ENCODE measurements at regions not wholly inside any gene's neighbourhood (a gene's known extent, or its start where the extent isn't known, plus 50 kb on each side); places are given as distances from the start of the nearest gene placed in this dataset.

DNA sequence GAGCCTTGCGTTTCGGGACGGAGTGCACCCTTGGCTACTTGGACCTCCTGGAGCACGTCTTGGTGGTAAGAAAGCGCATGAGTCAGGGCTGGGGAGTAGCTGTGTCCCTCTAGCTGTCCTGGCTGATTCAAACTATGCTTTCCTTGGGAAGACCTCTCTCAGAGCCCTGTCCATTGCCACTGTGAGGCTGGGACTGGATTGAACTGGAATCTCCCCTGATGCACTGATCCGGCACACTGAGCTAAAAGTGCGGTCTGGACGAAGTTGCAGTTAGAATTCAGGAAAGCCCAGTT is 232.6 kb upstream of the TPM1 start:
- H3K4me3 Mint-ChIP-seq: no peak overlapping the region
- H3K27ac Mint-ChIP-seq: no peak overlapping the region
- no peaks in the 10 kb centered on the region for H3K9me3 Mint-ChIP-seq (ENCODE audit: low read depth)
- no peaks in the 10 kb centered on the region for H3K27me3 Mint-ChIP-seq
- no peaks in the 10 kb centered on the region for H3K36me3 Mint-ChIP-seq
- H3K4me1 Mint-ChIP-seq (ENCODE audit: low read depth): no peaks in the 10 kb centered on the region

DNA sequence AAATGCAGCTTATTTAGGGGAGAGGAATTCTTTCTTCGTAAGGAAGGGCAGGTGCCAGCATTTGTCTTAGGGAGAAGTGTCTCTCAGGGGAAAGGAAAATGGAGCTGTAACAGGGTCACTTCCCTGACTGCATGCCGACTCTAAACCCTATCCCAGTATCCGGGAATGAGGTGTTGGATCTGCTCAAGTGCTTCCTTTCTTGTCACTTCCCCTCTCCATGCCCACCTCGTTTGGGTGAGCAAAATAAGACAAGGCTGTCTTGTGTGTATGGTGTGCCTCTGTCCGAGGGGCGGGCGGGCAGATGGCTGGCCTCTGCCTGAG is 230.1 kb upstream of the TPM1 start:
- Mint-ChIP-seq H3K27me3 (no peaks in the 10 kb centered on the region), H3K4me1 (ENCODE audit: low read depth) (no peaks in the 10 kb centered on the region), H3K36me3 (no peaks in the 10 kb centered on the region), H3K27ac (no peak overlapping the region), H3K4me3 (no peak overlapping the region), H3K9me3 (ENCODE audit: low read depth) (no peaks in the 10 kb centered on the region)

DNA sequence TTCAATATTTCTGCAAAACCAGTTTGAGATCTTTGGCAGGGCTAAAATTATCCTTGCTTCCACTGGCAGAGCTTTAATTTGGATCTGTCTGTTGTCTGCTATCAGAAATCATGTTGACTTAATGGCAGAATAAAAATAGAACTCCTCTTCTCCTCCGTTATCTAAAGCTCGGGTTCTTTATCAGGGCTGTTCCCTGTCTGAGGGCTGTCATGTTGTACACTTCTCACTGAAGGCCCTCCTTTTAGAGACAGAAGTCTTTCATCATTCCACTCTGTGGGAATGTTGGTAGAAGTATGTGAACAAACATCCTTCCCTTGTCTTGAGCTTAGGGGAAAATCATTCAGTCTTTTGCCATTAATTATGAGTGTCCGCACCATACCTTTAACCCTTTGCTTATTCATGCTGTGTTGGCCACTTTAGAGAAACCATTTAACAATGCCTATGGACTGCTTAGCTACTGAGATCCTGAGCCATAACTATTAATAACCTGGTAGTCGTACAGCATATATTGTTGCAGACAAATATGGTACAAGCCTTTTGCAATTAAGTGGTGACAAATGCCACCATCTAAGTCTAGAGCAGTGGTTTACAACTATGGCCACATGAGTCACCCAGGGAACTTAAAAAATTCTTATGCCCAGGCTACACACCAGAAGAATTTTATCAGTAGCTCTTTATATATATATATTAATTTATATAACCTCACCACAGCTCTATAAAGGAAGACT is 226.0 kb upstream of the TPM1 start:
- H3K9me3 Mint-ChIP-seq (ENCODE audit: low read depth): no peaks in the 10 kb centered on the region
- no peak overlapping the region for H3K27ac Mint-ChIP-seq
- H3K36me3 Mint-ChIP-seq: no peaks in the 10 kb centered on the region
- H3K27me3 Mint-ChIP-seq: no peaks in the 10 kb centered on the region
- no peak overlapping the region for H3K4me3 Mint-ChIP-seq
- no peaks in the 10 kb centered on the region for H3K4me1 Mint-ChIP-seq (ENCODE audit: low read depth)

DNA sequence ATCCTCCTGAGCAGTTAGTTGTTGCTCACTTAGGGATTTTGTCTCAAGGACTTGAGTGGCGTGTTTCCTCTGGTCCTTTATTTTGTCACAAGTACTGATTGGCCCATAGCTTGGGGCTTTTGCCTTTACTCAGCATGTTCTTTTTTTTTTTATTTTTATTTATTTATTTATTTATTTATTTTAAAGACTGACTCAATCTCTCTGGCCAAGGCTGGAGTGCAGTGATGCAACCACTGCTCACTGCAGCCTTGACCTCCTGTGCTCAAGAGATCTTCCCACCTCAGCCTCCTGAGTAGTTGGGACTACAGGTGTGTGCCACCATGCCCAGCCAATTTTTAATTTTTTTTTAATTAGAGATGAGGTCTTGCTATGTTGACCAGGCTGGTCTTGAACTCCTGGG is 223.9 kb upstream of the TPM1 start:
- no peaks in the 10 kb centered on the region for H3K36me3 Mint-ChIP-seq

DNA sequence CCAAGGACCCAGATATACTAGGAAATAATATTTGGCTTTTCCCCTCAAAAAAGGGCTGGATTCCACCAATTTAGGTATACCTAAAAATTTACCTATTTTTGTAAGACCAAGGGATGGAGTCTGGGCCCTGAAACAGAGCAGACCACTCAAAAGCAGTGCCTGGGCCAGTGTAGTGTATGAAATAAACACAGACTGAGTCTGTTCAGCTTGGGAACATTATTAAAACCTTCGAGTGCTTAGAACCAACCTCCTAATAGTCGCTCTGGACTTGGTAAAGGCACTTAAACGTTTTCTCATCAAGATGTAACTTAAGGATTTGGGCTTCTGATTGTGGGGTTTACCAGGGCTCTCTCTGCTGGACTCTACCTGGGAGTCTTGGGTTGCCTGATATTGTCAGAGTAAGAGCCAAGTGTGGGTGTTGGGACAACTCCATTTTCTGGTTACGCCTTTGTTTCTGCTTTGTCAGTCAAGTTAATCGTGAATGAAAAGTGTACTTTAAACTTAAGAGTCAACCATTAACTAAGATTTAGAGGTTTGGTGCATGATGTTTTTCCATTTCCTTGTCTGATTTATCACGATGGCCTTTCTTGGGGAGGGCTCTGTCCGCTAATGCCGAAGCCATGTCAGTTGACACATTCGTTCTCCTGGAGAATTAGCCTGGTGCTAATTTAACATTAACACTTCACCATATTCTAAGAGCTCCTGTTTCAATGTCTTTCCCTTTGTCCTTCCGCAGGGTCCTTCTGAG is 221.0 kb upstream of the TPM1 start:
- no peaks in the 10 kb centered on the region for H3K9me3 Mint-ChIP-seq (ENCODE audit: low read depth)
- no peaks in the 10 kb centered on the region for H3K4me1 Mint-ChIP-seq (ENCODE audit: low read depth)
- no peaks in the 10 kb centered on the region for H3K36me3 Mint-ChIP-seq
- H3K27me3 Mint-ChIP-seq: no peaks in the 10 kb centered on the region
- H3K27ac Mint-ChIP-seq: no peak overlapping the region
- no peak overlapping the region for H3K4me3 Mint-ChIP-seq

More for the DNA sequence above, 223.9 kb upstream of the TPM1 start:
- no peaks in the 10 kb centered on the region for H3K27me3 Mint-ChIP-seq
- H3K27ac Mint-ChIP-seq: no peak overlapping the region
- no peaks in the 10 kb centered on the region for H3K4me1 Mint-ChIP-seq (ENCODE audit: low read depth)
- no peak overlapping the region for H3K4me3 Mint-ChIP-seq
- no peaks in the 10 kb centered on the region for H3K9me3 Mint-ChIP-seq (ENCODE audit: low read depth)

DNA sequence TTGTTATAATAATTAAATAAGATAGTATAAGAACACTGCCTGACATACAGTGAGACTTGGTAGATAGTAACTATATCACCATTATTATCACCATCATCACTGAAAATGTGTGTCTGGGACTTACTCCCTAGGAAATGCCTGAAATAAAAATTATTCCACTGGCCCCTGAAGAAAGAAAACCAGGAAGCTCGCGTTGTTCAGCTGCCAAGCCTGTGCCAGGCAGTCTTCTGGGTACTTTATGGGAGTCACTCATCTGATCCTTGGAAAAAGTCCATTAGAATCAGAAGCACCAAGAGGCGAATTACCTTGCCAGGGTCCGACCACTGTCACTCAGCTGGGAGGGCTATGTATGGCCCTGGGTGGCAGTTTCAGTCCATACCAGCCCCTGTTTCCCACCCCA is 220.3 kb upstream of the TPM1 start:
- Mint-ChIP-seq H3K27ac (no peak overlapping the region), H3K9me3 (ENCODE audit: low read depth) (no peaks in the 10 kb centered on the region), H3K27me3 (peaks cover 2% of the 10 kb centered on the region), H3K4me1 (ENCODE audit: low read depth) (no peaks in the 10 kb centered on the region), H3K36me3 (no peaks in the 10 kb centered on the region), H3K4me3 (no peak overlapping the region)

DNA sequence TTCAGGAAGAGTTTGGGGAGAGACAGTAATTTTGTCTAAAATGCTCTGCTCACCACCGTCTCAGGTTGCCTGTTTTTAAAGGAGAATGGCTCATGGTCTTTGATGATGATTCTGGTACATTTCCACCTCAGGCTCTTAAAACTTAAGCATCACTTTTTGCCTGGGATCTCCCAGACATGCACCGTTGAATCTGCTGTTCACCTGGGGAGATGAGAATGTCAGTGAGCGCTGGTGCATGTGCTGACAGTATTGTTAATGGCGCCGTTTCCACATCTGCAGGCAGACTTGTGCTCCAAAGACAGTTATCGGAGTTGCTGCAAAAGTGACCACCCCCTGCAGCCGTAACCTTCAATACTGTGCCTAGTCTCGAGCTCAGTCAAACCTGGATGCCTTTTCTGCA is 219.0 kb upstream of the TPM1 start:
- H3K4me1 Mint-ChIP-seq (ENCODE audit: low read depth): no peaks in the 10 kb centered on the region
- H3K36me3 Mint-ChIP-seq: no peaks in the 10 kb centered on the region
- H3K27ac Mint-ChIP-seq: no peak overlapping the region
- H3K27me3 Mint-ChIP-seq: peaks cover 2% of the 10 kb centered on the region
- H3K9me3 Mint-ChIP-seq (ENCODE audit: low read depth): no peaks in the 10 kb centered on the region
- H3K4me3 Mint-ChIP-seq: no peak overlapping the region

DNA sequence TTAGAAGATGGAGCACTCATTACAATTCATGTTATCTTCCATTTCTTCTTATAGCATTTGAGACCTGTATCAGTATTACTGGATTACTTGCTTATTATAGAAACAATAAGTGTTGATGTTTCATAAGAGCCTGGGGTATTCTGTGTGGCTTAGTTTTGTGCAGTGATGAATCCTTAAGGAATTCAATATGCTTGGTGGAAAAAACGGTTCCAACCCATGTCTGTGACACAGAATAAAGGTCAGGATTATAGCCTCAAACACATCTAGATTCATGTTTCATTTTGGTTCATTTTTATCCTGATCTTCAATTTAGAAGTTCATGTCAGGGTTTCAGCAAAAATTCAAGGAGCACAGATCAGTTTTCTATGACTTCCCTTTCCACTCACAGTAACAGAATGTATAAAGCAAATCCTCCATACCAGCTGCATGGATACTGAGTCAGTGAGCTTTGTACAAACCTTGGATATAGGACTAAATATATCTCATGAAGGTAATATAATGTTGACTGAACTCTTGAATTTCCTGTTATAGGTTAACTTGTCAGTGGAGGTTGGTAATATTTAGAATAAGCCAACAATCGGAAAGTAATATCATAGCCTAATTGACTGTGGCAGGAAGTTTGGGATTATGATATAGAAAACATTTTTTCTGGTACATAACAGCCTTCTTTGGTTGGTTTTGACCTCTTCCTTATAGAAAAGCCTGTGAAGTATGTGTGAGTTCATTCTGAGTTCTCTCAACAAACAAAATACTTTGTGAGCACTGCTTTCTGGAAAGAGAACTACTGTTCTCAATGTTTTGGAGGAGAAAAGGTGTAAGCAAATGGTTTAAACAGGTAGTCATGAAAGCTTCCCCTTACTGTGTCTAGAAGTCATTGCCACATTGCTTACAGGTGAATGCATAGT is 218.2 kb upstream of the TPM1 start:
- Mint-ChIP-seq H3K4me3 (no peak overlapping the region), H3K27me3 (peaks cover 2% of the 10 kb centered on the region), H3K27ac (no peak overlapping the region)

DNA sequence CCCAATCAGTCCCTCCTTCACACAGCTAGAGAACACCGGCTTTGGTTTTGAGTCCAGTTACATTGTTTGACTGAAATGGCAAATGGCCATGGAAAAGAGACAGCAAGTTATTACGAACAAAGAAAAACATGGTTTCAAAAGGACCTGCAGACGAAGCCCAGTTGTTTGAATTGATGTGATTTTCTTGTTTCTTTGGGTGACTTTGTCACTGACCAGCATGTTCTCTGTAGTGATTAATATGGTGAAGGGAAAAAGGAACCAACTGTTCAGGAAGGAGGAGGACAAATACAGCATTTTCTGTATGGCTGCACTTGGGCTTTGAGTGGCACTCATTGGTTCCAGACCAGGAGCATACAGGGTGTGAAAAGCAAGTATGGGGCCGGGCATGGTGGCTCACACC is 217.4 kb upstream of the TPM1 start:
- no peak overlapping the region for H3K4me3 Mint-ChIP-seq
- peaks cover 2% of the 10 kb centered on the region for H3K27me3 Mint-ChIP-seq
- no peaks in the 10 kb centered on the region for H3K9me3 Mint-ChIP-seq (ENCODE audit: low read depth)
- H3K27ac Mint-ChIP-seq: no peak overlapping the region
- H3K36me3 Mint-ChIP-seq: no peaks in the 10 kb centered on the region
- no peaks in the 10 kb centered on the region for H3K4me1 Mint-ChIP-seq (ENCODE audit: low read depth)

More for the DNA sequence above, 218.2 kb upstream of the TPM1 start:
- Mint-ChIP-seq H3K9me3 (ENCODE audit: low read depth) (no peaks in the 10 kb centered on the region), H3K36me3 (no peaks in the 10 kb centered on the region), H3K4me1 (ENCODE audit: low read depth) (no peaks in the 10 kb centered on the region)

DNA sequence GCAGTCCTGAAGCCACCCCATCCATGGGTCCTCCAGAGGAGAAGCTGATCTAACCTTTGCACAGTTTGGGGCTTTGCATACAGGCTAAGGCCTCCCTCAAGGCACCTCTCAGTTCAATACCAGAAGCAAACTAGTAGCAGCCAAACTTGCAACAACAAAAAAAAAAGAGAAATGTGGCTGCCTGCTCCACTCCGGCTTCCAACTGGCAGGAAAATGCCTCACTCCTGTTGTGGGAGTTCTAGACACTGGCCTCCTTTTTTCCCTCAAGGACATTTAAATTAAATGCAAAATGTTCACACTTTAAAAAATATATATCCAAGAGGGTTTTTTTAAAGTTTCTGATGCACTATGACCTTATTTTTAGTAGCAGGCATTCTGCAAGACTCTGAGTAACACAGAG is 216.0 kb upstream of the TPM1 start:
- Mint-ChIP-seq H3K27ac (no peak overlapping the region), H3K4me1 (ENCODE audit: low read depth) (no peaks in the 10 kb centered on the region), H3K4me3 (no peak overlapping the region)

DNA sequence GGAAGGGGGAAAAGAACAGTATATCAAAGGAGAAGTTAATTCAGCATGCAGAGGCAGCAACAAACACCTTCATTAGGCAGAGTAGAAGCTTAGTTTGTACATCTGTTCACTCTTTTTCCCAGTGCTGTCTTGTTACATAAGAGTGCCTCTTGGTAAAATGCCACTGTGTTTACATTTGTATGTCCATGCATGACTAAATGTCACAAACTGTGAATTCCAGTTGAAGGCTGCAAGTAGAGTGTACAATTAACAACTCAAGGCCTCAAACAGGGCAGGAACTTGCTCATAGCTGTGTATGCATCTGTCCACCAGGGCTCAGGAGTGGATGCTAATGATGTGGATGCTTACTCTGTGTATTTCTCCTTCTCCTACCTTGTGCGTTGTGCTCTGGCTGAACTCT is 214.2 kb upstream of the TPM1 start:
- no peak overlapping the region for H3K27ac Mint-ChIP-seq
- H3K4me3 Mint-ChIP-seq: no peak overlapping the region
- H3K27me3 Mint-ChIP-seq: peaks cover 2% of the 10 kb centered on the region
- H3K9me3 Mint-ChIP-seq (ENCODE audit: low read depth): no peaks in the 10 kb centered on the region
- H3K4me1 Mint-ChIP-seq (ENCODE audit: low read depth): no peaks in the 10 kb centered on the region
- H3K36me3 Mint-ChIP-seq: no peaks in the 10 kb centered on the region

More for the DNA sequence above, 216.0 kb upstream of the TPM1 start:
- no peaks in the 10 kb centered on the region for H3K36me3 Mint-ChIP-seq
- H3K9me3 Mint-ChIP-seq (ENCODE audit: low read depth): no peaks in the 10 kb centered on the region
- peaks cover 2% of the 10 kb centered on the region for H3K27me3 Mint-ChIP-seq

DNA sequence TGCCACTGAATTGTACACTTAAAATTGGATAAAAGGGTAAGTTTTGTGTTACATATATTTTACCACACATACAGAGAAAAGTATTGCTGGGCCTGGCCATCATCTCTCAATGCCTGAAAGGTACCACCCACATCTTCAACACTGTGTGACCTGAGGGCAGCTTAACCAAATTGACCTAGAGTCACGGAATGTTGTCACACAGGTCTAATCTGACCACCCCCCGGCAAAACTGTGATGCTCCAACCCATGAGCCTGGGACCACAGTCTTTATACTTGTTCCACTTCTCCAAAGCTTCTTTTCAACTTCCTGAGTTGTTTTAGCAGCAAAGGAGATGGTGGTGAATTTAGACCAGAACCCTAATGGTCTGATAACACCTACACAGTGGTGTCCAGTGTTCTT is 210.3 kb upstream of the TPM1 start:
- Mint-ChIP-seq H3K27me3 (no peaks in the 10 kb centered on the region), H3K27ac (no peak overlapping the region), H3K4me3 (no peak overlapping the region), H3K36me3 (no peaks in the 10 kb centered on the region), H3K4me1 (ENCODE audit: low read depth) (no peaks in the 10 kb centered on the region), H3K9me3 (ENCODE audit: low read depth) (no peaks in the 10 kb centered on the region)

DNA sequence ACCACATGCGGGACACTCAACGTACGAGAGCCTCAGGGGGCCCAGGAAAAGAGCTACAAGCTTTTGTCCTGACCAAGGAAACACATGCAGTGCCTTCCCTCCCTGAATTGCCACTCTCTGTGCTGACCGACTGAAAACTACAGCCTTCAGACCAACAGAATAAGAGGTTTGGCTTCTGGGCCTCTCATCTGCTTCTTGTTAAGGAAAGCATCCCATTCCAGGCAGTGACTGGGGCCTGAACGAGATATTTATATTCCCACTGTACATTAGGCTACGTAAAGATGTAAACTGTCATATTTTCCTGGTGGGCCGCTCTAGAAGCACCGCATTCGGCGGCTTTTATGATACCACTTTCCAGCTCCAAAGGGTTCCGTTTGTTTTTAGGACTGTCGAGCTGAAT is 208.9 kb upstream of the TPM1 start:
- no peaks in the 10 kb centered on the region for H3K27me3 Mint-ChIP-seq
- no peak overlapping the region for H3K27ac Mint-ChIP-seq
- H3K4me3 Mint-ChIP-seq: no peak overlapping the region
- no peaks in the 10 kb centered on the region for H3K36me3 Mint-ChIP-seq
- H3K4me1 Mint-ChIP-seq (ENCODE audit: low read depth): no peaks in the 10 kb centered on the region
- H3K9me3 Mint-ChIP-seq (ENCODE audit: low read depth): no peaks in the 10 kb centered on the region

DNA sequence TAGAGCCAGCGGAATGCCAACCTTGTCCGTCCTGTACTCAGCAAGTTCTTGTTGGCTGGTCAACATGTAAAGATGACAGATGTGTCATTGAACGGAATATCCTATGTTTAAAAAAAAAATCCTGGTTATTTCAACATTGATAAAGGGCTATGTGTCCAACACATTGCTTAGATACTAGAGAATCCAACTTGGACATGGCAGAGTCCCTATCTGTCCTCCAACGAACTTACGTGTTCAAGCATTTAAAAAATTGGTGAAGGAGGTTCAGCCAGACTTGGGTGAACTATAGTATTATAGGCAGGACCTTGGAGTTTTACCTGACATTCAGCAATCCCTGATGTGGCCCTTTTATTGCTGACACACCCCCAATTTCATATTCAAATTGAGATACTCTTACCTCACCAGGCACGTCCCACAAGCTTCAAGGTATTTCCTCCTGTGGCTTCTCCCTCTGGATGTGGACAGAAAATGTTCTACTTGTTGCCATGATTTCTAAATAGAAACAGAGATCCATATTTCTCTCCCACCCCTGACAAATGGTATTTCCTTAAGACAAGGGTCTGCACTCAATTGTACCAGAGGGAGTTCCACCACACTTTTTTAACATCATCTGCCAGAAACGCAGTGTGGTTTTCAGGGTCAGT is 207.7 kb upstream of the TPM1 start:
- Mint-ChIP-seq H3K9me3 (ENCODE audit: low read depth) (no peaks in the 10 kb centered on the region), H3K36me3 (no peaks in the 10 kb centered on the region), H3K4me1 (ENCODE audit: low read depth) (no peaks in the 10 kb centered on the region), H3K4me3 (no peak overlapping the region), H3K27ac (no peak overlapping the region), H3K27me3 (no peaks in the 10 kb centered on the region)

DNA sequence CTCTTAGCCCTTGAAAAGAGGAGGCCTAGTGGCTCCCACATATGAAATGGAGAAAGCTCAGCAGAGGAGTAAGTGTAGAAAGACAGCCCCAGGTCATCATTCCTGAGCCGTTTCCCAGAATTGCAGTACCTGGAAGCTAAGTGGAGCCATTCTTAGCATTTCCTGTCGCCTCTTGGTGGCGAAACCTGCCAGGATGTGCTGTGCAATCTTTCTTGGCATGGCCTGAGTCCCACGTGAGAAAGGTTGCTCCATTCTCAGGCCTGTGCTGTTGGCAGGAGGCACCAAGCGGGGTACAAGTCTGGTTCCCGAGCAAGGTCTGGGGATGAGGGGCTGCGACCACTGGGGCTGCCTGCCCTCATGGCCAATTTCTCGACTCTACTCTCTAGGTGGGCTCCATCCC is 207.2 kb upstream of the TPM1 start:
- no peaks in the 10 kb centered on the region for H3K9me3 Mint-ChIP-seq (ENCODE audit: low read depth)
- H3K4me1 Mint-ChIP-seq (ENCODE audit: low read depth): no peaks in the 10 kb centered on the region
- no peak overlapping the region for H3K27ac Mint-ChIP-seq
- no peaks in the 10 kb centered on the region for H3K36me3 Mint-ChIP-seq
- no peak overlapping the region for H3K4me3 Mint-ChIP-seq
- H3K27me3 Mint-ChIP-seq: no peaks in the 10 kb centered on the region

Measured in activated naive CD8-positive, alpha-beta T cell (primary cell).